Heart left ventricle (tissue), 16 donors: ENCODE measurements at regions not wholly inside any gene's neighbourhood (a gene's known extent, or its start where the extent isn't known, plus 50 kb on each side); places are given as distances from the start of the nearest gene placed in this dataset.

Experiments used
- ATAC-seq, 4 donors: fragments of 200-7000 bp; cut with Tn5 transposase; one replicate each; pipeline ENCODE4 v1.9.1; 2020 to 2022; ENCODE audit warnings: moderate library complexity in 4 of 4, mild to moderate bottlenecking in 3 of 4, moderate number of reproducible peaks in 1 of 4
- DNase-seq, 5 donors: peaks; one replicate each; pipeline ENCODE4 v3.0.0-alpha.2; 2020
- H3K27ac ChIP-seq, 12 donors: fragments of 200-600 bp; sonication (generic) in 4 of 12; one replicate each; pipeline versions ENCODE4 v1.5.0 to v1.8.0; 2016 to 2022; ENCODE audit warnings: mild to moderate bottlenecking in 2 of 12
- H3K27me3 ChIP-seq, 9 donors: fragments of 200-600 bp; sonication (generic) in 2 of 9; one replicate each; pipeline versions ENCODE4 v1.5.1 to v1.8.0; 2016 to 2022; ENCODE audit warnings: mild to moderate bottlenecking in 3 of 9
- H3K36me3 ChIP-seq, 9 donors: fragments of 200-600 bp; sonication (generic) in 2 of 9; one replicate each; pipeline versions ENCODE4 v1.5.0 to v1.8.0; 2018 to 2022; ENCODE audit warnings: mild to moderate bottlenecking in 2 of 9
- H3K4me1 ChIP-seq, 12 donors: fragments of 200-600 bp; sonication (generic) in 4 of 12; one replicate each; pipeline versions ENCODE4 v1.5.0 to v1.8.0; 2016 to 2022; ENCODE audit warnings: mild to moderate bottlenecking in 3 of 12
- H3K4me3 ChIP-seq, 12 donors: fragments of 200-600 bp; sonication (generic) in 4 of 12; one replicate each; pipeline versions ENCODE4 v1.5.0 to v1.8.0; 2017 to 2022; ENCODE audit warnings: mild to moderate bottlenecking in 9 of 12, moderate library complexity in 4 of 12
- H3K9me3 ChIP-seq, 12 donors: fragments of 200-600 bp; sonication (generic) in 4 of 12; one replicate each; pipeline versions ENCODE4 v1.5.0 to v1.8.0; 2016 to 2022; ENCODE audit warnings: mild to moderate bottlenecking in 1 of 12
- POLR2A ChIP-seq, 2 donors: fragments of 450-650 bp; IDR thresholded peaks; one replicate each; pipeline ENCODE4 v1.6.1; 2017; ENCODE audit warnings: antibody characterized with exemption in 2 of 2, mild to moderate bottlenecking in 2 of 2, moderate library complexity in 2 of 2
- WGBS, 4 donors: extraction: QIAGEN DNeasy Blood & Tissue Kit in 2 of 4; methylation state at CpG; one replicate each; pipeline versions ENCODE4 v1.1.5 to v1.1.7; 2013 to 2018; 5-methylcytosine and 5-hydroxymethylcytosine counted together
- intact Hi-C, 10 donors: fragments of 100-400 bp; cut with DNase I; formaldehyde crosslinking; loops; one replicate each; pipeline versions ENCODE4 v1.11.1 to v1.14.2; 2022
- TF ChIP-seq, protein P1 (sequence below), 12 donors: fragments of 200-600 bp; sonication (generic) in 4 of 12; IDR thresholded peaks; one replicate each; pipeline versions ENCODE4 v1.5.0 to v1.8.0; 2018 to 2022; ENCODE audit warnings: antibody characterized with exemption in 12 of 12, mild to moderate bottlenecking in 5 of 12
- donor health status: ischemic (EF 13 %, LVEDD 7.1; RV severe dilation, severe dysfunction).
- donor health status: healthy with polysubstance abuse.
- donor health status: DM: no; HTN: yes; CAD: no.
- donor health status: DM: no; HTN: no; CAD: no.
- donor health status: ischemic (EF 25% LVEDD 6.9; RV normal size, moderate dysfunction).
- donor health status: ischemic (EF 25% LVEDD 5.7; RV mildly dilated, moderate dysfunction).
- donor health status: healthy.
- donor health status: DM: yes; HTN: yes; CAD: no.
- donor health status: ischemic (EF 35%, LVEDD 5.7; RV mildly dilated, moderate dysfunction).
- donor health status: nonischemic (EF 11% LVEDD 7.7; RV severe dilation, severe dysfunction).
- donor health status: DM: yes; HTN: yes; CAD: no.
- donor health status: PGD.
- donor health status: ischemic (EF 29% LVEDD 5.4; RV normal size, mild dysfunction).
- donor health status: nonischemic (EF 23%, LVEDD 6.1; RV moderate dilation, normal function).

DNA sequence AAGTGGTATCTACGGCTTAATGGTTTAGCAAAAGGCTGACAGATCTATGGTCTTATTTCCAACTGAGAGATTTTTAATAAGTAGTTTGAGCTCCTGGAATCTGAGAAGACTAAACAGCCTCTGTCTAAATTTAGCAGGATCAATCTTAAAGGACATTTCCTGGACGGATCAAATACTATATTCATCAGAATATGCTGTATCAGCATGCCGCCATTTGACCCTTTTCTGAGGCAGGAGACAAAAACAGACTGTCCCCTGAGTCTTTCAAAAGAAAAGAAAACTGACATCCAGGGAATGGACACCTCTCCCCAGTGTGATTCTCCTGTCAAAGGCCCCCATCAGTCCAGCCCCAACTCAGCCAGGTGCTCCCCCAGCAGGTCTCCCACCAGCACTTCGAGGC, 443.7 kb downstream of the GXYLT1 start:
- TF ChIP-seq POLR2A (IDR thresholded peaks at IDR 0.05) = no peak
- TF ChIP-seq, protein P1, sequence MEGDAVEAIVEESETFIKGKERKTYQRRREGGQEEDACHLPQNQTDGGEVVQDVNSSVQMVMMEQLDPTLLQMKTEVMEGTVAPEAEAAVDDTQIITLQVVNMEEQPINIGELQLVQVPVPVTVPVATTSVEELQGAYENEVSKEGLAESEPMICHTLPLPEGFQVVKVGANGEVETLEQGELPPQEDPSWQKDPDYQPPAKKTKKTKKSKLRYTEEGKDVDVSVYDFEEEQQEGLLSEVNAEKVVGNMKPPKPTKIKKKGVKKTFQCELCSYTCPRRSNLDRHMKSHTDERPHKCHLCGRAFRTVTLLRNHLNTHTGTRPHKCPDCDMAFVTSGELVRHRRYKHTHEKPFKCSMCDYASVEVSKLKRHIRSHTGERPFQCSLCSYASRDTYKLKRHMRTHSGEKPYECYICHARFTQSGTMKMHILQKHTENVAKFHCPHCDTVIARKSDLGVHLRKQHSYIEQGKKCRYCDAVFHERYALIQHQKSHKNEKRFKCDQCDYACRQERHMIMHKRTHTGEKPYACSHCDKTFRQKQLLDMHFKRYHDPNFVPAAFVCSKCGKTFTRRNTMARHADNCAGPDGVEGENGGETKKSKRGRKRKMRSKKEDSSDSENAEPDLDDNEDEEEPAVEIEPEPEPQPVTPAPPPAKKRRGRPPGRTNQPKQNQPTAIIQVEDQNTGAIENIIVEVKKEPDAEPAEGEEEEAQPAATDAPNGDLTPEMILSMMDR (IDR thresholded peaks at IDR 0.05) = no peak
- WGBS, 4 donors = 78 to 87% (median 81%) methylated on average over 4 of the region's 4 CpGs

GRCh38 chr12:41699658-41700057, 445.0 kb downstream of the GXYLT1 start:
- no peak for DNase-seq
- WGBS, 4 donors = 90 to 94% (median 92%) methylated on average over 3 of the region's 3 CpGs

More for the DNA sequence above, 443.7 kb downstream of the GXYLT1 start:
- Histone ChIP-seq H3K4me3 (no peak overlapping the region), H3K4me1 (no peaks in the 10 kb centered on the region), H3K9me3 (no peaks in the 10 kb centered on the region), H3K36me3 (no peaks in the 10 kb centered on the region), H3K27me3 (no peaks in the 10 kb centered on the region), H3K27ac (no peak overlapping the region)
- intact Hi-C loops = no loop called here
- DNase-seq (no peak), ATAC-seq (no peak)

DNA sequence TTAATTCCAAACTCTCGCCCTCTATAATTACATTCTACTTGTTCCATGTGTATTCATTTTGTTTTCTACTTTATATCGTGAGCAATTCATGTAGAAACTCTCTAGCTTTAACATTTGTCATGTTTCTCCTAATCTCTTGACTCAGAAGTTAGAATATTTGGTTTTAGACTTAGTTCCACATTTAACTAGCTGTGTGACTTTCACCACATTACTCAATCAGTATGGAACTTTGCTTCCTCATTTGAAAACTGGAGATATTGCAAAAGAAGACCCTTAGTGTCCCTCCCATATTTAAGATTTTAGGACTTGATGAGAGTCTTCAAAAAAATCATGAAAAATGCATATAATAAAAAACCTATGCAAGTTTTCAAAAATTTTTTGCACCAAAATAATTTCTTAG, 447.5 kb downstream of the GXYLT1 start:
- TF ChIP-seq, protein P1 (IDR thresholded peaks at IDR 0.05) = no peak
- TF ChIP-seq POLR2A (IDR thresholded peaks at IDR 0.05) = no peak
- Histone ChIP-seq H3K27me3 (no peaks in the 10 kb centered on the region), H3K27ac (peak overlapping the region in 1 of 12 donors; percentile 44), H3K4me3 (no peak overlapping the region), H3K4me1 (no peaks in the 10 kb centered on the region), H3K9me3 (no peaks in the 10 kb centered on the region), H3K36me3 (no peaks in the 10 kb centered on the region)
- intact Hi-C loops = no loop called here
- 77 to 88% (median 83%) methylated on average over 2 of the region's 2 CpGs for WGBS, 4 donors
- DNase-seq (no peak), ATAC-seq (no peak)

More at GRCh38 chr12:41699658-41700057, 445.0 kb downstream of the GXYLT1 start:
- TF ChIP-seq, protein P1 (IDR thresholded peaks at IDR 0.05) = no peak
- TF ChIP-seq POLR2A (IDR thresholded peaks at IDR 0.05) = no peak
- no peaks in the 10 kb centered on the region for H3K36me3 ChIP-seq
- H3K4me1 ChIP-seq = no peaks in the 10 kb centered on the region
- no peak overlapping the region for H3K4me3 ChIP-seq
- H3K9me3 ChIP-seq = no peaks in the 10 kb centered on the region
- ATAC-seq = no peak
- intact Hi-C loops = no loop called here
- H3K27ac ChIP-seq = no peak overlapping the region
- no peaks in the 10 kb centered on the region for H3K27me3 ChIP-seq

GRCh38 chr12:41684997-41685396, 459.7 kb downstream of the GXYLT1 start:
- H3K27me3 ChIP-seq = no peaks in the 10 kb centered on the region
- intact Hi-C loops = loop anchor here in 4 of 10 donors (2.0 to 5.0 kb wide), 3 partner anchors 340 to 342 kb away; no protein-coding TSS in a partner anchor
- H3K4me1 ChIP-seq = no peaks in the 10 kb centered on the region
- no peaks in the 10 kb centered on the region for H3K36me3 ChIP-seq
- ATAC-seq (no peak), DNase-seq (no peak)
- H3K4me3 ChIP-seq = no peak overlapping the region
- H3K9me3 ChIP-seq = no peaks in the 10 kb centered on the region
- H3K27ac ChIP-seq = no peak overlapping the region
- TF ChIP-seq, protein P1 (IDR thresholded peaks at IDR 0.05) = peak in 4 of 12 donors; percentile 31 to 64 (median 54)
- TF ChIP-seq POLR2A (IDR thresholded peaks at IDR 0.05) = no peak
